GM18498 (cell line): ENCODE measurements at regions not wholly inside any gene's neighbourhood (a gene's known extent, or its start where the extent isn't known, plus 50 kb on each side); places are given as distances from the start of the nearest gene placed in this dataset.
"Not testable (repeated sequence)": the region's sequence is repeated elsewhere in the genome, so short reads cannot be mapped to it uniquely, and the experiment has no call there.

Experiments
- ATAC-seq: cut with Tn5 transposase; IDR thresholded peaks from one replicate; pipeline ENCODE4 v1.9.1; 2021; ENCODE audit warnings: mild to moderate bottlenecking, moderate library complexity; ENCODE audit not compliant: unreplicated experiment

DNA sequence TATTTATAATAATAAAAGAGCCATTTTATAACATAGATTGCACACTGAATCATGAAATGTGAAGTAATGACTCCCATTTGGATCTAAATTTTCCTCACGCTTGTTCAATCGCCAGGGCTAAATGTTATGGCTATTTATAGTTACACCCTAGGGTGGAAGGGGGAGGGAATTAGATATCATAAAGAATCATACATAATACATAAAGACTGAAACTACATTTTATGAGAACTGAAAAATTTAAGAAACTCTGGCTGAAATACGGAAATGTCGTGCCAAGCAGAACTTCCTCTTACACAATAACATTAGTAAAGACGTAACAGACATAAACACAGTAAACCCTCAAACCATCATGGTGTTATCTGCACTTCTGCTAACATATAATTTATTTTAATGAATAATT is 327.5 kb upstream of the PHF14 start:
- no peak for ATAC-seq

GRCh38 chr7:10648289-10648688 is 325.4 kb upstream of the PHF14 start:
- no peak for ATAC-seq

- not testable (repeated sequence) for ATAC-seq
These were observed 324.6 kb upstream of the PHF14 start for GRCh38 chr7:10649120-10649519.

DNA sequence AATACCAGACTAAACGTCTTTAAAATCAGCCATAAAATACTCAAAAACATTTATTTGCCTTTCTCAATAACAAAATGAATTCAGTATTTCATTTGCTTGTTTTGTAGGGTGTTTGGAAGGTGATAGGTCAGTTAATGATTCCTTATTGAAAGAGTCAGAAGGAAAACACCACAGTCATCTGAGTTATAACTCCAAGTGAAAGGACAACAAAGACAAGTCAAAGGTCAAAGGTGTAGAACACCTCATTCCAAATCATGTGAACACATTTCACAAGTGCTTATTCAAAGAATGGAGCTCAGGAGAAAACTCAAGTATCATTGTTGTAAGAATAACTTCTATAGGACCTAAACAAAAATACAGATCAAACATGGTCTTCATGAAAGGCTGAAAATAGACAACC is 318.6 kb upstream of the PHF14 start:
- ATAC-seq, result no peak

- no peak for ATAC-seq
These were observed 316.5 kb upstream of the PHF14 start for GRCh38 chr7:10657201-10657600.

- no peak for ATAC-seq
These were observed 315.8 kb upstream of the PHF14 start for GRCh38 chr7:10657837-10658236.

- ATAC-seq, result no peak
These were observed 311.2 kb upstream of the PHF14 start for GRCh38 chr7:10662491-10662890.

DNA sequence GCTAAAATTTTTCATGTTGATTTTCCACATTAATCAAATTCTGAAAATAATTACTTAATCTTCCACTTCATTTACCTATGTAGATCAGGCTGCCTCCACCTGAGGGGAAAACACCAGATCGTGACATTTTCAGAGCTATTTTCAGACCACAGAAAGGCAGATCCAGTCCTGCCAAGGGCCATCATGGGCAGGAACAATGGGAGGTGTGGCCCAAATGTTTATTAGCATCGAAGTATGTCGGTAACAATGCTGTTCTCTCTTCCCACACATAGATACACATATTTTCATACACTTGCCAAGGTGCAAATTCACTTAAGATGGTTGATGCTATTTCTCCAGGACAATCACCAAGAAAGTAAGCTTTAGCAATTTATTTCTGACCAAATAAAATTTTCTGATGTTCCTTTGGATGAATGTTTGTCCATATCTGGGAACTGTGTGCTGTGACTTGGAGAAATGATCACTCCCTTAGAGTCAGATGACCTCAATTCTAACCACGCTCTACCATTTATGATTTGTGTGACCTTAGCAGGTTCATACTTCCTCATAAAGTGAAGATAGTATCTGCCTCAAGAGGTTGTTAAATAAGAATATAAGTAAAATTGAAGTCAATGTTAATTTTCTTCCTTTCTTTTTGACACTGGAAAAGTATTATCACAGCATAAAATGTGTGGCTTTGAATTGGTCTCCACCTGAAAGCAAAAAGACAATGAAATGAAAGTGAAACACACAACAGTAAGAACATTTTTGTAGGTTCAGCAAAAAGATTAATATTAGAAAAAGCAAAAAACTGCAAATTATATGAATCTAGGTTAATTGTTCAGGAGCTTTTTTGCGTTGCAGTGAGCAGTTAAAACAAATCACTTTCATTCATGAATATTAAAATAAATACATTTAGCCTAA is 310.4 kb upstream of the PHF14 start:
- no peak for ATAC-seq

DNA sequence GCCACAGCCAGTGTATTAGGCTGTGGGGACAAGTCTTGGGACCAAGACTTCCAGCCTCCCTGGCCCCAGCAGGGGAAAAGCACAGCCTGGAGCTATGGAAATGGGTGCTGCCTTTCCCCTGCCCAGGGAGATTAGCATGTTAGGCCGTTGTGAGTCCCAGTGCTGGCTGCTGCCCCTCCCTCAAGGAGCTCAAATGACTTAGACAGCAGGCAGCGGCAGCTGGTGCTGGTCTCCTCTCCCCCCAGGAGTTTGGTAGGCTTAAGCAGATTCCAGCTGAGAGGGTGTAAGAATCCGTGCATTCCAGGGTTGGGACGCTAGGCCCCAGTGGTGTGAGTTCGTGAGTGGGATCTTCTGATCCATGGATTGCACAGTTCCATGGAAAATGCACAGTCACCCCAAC is 301.5 kb upstream of the PHF14 start:
- no peak for ATAC-seq

- ATAC-seq, result no peak
These were observed 296.5 kb upstream of the PHF14 start for GRCh38 chr7:10677211-10677610.

- no peak for ATAC-seq
These were observed 295.9 kb upstream of the PHF14 start for GRCh38 chr7:10677668-10678232.

GRCh38 chr7:10684606-10685005 is 289.1 kb upstream of the PHF14 start:
- no peak for ATAC-seq

- ATAC-seq, result no peak
These were observed 288.6 kb upstream of the PHF14 start for GRCh38 chr7:10685040-10685439.

DNA sequence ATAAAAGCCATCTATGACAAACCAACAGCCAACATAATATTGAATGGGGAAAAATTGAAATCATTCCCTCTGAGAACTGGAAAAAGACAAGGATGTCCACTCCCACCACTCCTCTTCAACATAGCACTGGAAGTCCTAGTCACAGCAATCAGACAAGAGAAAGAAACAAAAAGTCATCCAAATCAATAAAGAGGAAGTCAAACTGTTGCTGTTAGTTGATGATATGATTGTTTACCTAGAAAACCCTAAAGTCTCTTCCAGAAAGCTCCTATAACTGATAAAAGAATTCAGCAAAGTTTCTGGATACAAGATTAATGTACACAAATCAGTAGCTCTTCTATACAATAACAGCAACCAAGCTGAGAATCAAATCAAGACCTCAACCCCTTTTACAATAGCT is 285.1 kb upstream of the PHF14 start:
- no peak for ATAC-seq

DNA sequence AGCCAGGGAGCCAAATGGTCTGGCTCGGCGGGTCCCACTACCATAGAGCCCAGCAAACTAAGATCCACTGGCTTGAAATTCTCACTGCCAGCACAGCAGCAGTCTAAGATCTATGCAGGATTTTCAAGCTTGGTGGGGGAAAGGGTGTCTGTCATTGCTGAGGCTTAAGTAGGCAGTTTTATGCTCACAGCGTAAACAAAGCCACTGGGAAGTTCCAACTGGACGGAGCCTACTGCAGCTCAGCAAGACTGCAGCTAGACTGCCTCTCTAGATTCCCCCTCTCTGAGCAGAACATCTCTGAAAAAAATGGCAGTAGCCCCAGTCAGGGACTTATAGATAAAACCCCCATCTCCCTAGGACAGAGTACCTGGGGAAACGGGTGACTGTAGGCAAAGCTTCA is 277.6 kb upstream of the PHF14 start:
- no peak for ATAC-seq

DNA sequence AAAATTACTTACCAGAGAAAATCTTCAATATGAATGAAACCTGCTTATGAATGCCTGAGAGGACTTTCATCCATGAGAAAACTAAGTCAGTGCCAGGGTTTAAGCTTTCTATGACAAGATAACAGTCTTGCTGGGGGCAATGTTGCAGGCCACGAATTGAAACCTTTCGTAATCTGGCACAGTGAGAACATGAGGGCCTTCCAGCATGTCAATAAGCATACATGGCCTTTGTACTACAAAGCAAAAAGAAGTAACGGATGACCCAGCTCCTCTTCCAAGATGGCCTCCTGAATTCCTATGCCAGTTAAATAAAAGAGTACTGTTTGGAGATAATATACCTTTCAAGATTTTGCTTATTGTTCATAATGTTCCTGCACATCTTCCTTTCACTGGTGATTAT is 270.6 kb upstream of the PHF14 start:
- no peak for ATAC-seq

- ATAC-seq, result no peak
These were observed 269.7 kb upstream of the PHF14 start for GRCh38 chr7:10703981-10704380.

DNA sequence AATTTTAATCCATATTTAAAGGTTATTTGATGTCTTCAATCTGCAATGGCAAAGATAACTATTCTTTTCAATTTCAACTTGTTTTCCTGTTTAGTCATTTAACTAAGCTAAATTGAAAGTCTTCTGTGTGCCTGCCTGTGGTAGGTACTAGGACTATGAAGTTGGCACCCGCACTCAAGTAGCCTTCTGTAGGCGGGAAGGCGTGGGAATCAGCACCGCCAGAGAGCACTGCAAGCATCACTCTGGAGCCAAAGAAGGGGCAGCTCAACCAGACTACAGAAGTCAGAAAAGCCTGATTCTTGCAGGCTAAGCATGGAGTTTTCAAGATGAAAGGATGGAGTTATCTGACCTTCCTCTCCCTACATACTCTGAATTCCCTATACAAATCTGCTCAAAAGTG is 269.0 kb upstream of the PHF14 start:
- ATAC-seq, result no peak

DNA sequence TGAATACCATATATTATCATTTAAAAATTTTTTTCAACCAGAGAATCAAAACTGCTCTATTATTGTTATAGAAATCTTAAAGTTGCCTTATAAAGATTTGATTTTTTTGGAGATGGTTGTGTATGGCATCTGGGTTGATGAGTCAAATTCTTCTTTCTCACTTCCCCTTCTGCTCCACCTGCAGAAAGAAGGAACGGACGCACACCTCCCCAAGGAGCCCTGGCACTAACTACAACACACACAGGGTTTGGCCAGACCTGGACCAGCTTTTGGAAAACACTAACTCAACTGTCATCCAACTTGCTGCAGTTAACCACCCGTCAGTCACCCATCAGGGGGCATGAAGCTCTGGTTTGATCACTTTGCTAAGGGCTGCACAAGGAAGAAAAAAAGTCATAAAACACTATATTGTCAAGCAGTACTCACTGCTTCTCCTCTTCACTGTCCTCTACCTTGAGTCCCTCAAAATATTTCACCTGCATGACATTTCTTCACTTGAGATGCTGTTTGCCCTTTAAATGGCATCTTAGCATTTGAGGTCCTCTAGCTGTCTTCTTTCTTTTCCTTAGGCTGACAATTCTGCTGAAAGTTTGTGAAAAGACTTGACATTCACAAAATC is 266.7 kb upstream of the PHF14 start:
- peak; percentile 100 for ATAC-seq

DNA sequence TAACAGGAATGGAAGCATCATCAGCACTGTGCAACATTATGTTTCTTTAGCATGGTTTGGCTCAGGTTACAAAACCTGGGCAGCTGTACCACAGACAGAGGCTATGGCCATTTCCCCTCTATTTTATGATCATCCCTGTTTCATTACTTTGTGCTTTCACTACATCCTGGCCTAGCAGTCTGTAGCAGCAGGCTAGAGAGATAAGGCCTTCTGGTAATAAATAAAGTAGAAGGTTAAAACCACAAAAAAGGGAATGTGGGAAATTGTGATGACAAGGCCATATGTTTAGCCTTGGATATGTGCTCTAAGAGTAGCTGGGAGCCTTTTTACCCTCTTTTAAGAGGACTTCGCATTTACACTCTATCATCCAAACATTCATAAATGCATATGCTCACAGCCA is 266.2 kb upstream of the PHF14 start:
- peak; percentile 36 for ATAC-seq

- no peak for ATAC-seq
These were observed 265.2 kb upstream of the PHF14 start for GRCh38 chr7:10708447-10708846.

GRCh38 chr7:10718768-10719167 is 254.9 kb upstream of the PHF14 start:
- ATAC-seq, result peak; percentile 37
